ENCODE measurements at regions not wholly inside any gene's neighbourhood (a gene's known extent, or its start where the extent isn't known, plus 50 kb on each side); places are given as distances from the start of the nearest gene placed in this dataset.

DNA sequence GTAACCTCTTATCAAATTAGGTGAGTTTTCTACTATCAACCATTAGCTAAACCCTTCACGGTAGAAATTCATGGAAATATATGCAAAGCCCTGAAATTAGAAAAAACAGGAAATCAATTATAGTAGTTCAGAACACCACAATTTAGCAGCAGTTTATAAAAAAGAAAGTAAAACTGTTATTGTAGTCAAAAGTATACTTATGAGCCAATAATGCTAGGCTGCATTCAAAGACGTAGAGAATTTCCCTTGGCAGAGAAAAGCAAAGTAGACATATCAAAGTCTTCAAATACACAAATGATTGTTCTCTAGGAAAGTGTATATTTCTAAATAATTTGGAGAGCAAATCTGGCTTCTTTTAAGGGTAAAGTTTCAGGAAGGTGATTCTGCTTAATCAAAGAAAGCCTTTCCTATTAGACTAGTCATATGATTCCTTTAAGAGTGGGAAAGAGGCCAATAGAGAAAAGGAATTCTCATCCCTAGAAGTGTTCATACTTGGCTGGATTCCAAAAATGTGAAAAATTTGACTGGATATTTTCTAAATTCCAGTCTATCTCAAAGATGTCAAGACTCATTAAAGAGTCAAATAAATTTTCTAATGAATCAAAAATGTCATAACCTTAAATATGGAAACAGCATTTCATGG, 185.5 kb downstream of the SMC2 start:
- no peak overlapping the region for H3K4me3 ChIP-seq (ENCODE audit: low read depth, low read length)
- TF ChIP-seq, protein P1, sequence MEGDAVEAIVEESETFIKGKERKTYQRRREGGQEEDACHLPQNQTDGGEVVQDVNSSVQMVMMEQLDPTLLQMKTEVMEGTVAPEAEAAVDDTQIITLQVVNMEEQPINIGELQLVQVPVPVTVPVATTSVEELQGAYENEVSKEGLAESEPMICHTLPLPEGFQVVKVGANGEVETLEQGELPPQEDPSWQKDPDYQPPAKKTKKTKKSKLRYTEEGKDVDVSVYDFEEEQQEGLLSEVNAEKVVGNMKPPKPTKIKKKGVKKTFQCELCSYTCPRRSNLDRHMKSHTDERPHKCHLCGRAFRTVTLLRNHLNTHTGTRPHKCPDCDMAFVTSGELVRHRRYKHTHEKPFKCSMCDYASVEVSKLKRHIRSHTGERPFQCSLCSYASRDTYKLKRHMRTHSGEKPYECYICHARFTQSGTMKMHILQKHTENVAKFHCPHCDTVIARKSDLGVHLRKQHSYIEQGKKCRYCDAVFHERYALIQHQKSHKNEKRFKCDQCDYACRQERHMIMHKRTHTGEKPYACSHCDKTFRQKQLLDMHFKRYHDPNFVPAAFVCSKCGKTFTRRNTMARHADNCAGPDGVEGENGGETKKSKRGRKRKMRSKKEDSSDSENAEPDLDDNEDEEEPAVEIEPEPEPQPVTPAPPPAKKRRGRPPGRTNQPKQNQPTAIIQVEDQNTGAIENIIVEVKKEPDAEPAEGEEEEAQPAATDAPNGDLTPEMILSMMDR (IDR thresholded peaks at IDR 0.05; ENCODE audit: low read depth, low read length) = no peak
- no peak for TF ChIP-seq POLR2A (IDR thresholded peaks at IDR 0.05; ENCODE audit: extremely low read depth, insufficient read length)
- TF ChIP-seq, protein P2, sequence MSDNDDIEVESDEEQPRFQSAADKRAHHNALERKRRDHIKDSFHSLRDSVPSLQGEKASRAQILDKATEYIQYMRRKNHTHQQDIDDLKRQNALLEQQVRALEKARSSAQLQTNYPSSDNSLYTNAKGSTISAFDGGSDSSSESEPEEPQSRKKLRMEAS (IDR thresholded peaks at IDR 0.05; ENCODE audit: low read depth, low read length) = no peak
- TF ChIP-seq MYC (IDR thresholded peaks at IDR 0.05; ENCODE audit: low read depth, low read length) = no peak
- DNase-seq (ENCODE audit: low read depth) = no peak

DNA sequence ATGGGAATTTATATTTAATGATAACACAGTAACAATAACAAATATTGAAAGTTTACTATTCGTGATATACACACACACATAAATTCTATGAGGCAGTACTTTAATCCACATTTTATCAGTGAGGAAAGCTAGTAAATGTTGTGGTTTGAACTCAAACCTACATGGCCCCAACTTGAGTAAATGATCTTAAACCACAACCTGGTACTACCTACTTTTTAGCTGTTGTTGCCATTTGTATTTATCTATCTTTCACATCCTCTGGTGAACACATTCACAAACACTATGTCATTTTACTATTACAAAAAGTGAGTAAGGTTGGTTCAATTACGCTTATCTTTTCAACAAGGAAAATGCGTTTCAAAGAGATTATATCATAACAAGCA, 186.1 kb downstream of the SMC2 start:
- no peak overlapping the region for H3K4me3 ChIP-seq (ENCODE audit: low read depth, low read length)
- no peak for DNase-seq (ENCODE audit: low read depth)
- TF ChIP-seq, protein P1 (IDR thresholded peaks at IDR 0.05; ENCODE audit: low read depth, low read length) = no peak
- TF ChIP-seq MYC (IDR thresholded peaks at IDR 0.05; ENCODE audit: low read depth, low read length) (no peak), POLR2A (IDR thresholded peaks at IDR 0.05; ENCODE audit: extremely low read depth, insufficient read length) (no peak)
- TF ChIP-seq, protein P2 (IDR thresholded peaks at IDR 0.05; ENCODE audit: low read depth, low read length) = no peak

DNA sequence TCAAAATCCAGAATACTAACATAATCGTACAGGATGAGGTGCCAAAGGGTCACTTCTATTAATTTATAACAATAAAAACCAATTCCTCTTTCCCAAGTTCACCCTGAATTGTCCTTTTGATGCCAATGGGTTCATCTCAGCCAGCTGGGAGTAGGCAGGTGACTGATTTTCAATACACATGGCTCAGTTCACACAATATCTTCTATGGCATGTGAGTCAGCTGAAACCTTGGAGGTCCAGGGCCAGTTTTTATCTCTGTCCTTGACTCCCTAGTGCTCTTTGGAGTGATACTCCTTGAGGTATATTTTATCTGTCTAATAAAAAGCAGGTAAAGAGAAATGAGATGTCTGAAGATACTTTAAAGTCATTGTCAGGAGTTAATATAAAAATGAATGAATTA, 186.6 kb downstream of the SMC2 start:
- DNase-seq (ENCODE audit: low read depth) = no peak
- TF ChIP-seq, protein P2 (IDR thresholded peaks at IDR 0.05; ENCODE audit: low read depth, low read length) = no peak
- no peak for TF ChIP-seq POLR2A (IDR thresholded peaks at IDR 0.05; ENCODE audit: extremely low read depth, insufficient read length)
- TF ChIP-seq, protein P1 (IDR thresholded peaks at IDR 0.05; ENCODE audit: low read depth, low read length) = no peak
- no peak for TF ChIP-seq MYC (IDR thresholded peaks at IDR 0.05; ENCODE audit: low read depth, low read length)
- H3K4me3 ChIP-seq (ENCODE audit: low read depth, low read length) = no peak overlapping the region

DNA sequence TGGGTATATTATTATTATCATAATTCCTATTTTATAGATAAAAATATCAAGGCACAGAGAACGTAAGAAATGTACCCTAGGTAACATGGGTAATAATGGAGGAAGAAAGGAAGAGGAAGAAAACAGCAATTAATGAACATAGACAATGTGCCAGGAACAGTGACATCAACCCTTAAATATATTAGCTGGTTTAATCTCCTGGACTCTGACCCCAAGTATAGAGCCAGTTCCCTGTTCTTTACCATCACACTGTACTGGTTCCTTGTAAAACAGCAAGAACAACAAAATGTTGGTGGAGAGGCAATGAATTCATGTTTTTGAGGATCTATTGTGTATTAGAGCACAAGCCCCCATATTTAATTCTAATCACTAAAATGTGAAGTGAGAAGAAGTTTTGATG, 192.1 kb downstream of the SMC2 start:
- no peak overlapping the region for H3K4me3 ChIP-seq (ENCODE audit: low read depth, low read length)
- no peak for DNase-seq (ENCODE audit: low read depth)
- TF ChIP-seq, protein P1 (IDR thresholded peaks at IDR 0.05; ENCODE audit: low read depth, low read length) = no peak
- TF ChIP-seq POLR2A (IDR thresholded peaks at IDR 0.05; ENCODE audit: extremely low read depth, insufficient read length) = no peak
- TF ChIP-seq, protein P2 (IDR thresholded peaks at IDR 0.05; ENCODE audit: low read depth, low read length) = no peak
- no peak for TF ChIP-seq MYC (IDR thresholded peaks at IDR 0.05; ENCODE audit: low read depth, low read length)

DNA sequence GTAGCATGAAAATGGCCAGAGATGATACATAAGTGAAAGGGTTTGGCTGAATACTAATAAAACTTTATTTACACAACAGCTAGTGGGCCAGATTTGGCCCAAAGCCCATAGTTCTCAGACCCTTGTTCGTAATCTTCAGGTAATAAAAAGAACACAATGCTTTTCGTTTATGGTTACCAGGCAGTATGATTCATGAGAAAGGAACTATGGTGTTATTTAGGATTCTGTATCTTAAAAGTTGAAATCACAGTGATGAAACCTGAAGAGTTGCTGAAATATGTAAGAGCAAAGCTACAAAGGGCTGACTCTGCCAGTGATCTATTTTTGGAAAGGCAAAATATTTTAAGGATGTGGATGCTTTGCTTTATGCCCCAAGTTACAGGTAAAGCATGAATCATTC, 192.7 kb downstream of the SMC2 start:
- no peak for DNase-seq (ENCODE audit: low read depth)
- TF ChIP-seq, protein P1 (IDR thresholded peaks at IDR 0.05; ENCODE audit: low read depth, low read length) = no peak
- TF ChIP-seq, protein P2 (IDR thresholded peaks at IDR 0.05; ENCODE audit: low read depth, low read length) = no peak
- TF ChIP-seq MYC (IDR thresholded peaks at IDR 0.05; ENCODE audit: low read depth, low read length) (no peak), POLR2A (IDR thresholded peaks at IDR 0.05; ENCODE audit: extremely low read depth, insufficient read length) (no peak)
- H3K4me3 ChIP-seq (ENCODE audit: low read depth, low read length) = no peak overlapping the region
